Inflammatory macrophage (primary cell): ENCODE measurements at regions not wholly inside any gene's neighbourhood (a gene's known extent, or its start where the extent isn't known, plus 50 kb on each side); places are given as distances from the start of the nearest gene placed in this dataset.

Experiments
- DNase-seq, 2 donors: peaks; one replicate each; pipeline ENCODE4 v3.0.0-alpha.2; 2020 to 2022

DNA sequence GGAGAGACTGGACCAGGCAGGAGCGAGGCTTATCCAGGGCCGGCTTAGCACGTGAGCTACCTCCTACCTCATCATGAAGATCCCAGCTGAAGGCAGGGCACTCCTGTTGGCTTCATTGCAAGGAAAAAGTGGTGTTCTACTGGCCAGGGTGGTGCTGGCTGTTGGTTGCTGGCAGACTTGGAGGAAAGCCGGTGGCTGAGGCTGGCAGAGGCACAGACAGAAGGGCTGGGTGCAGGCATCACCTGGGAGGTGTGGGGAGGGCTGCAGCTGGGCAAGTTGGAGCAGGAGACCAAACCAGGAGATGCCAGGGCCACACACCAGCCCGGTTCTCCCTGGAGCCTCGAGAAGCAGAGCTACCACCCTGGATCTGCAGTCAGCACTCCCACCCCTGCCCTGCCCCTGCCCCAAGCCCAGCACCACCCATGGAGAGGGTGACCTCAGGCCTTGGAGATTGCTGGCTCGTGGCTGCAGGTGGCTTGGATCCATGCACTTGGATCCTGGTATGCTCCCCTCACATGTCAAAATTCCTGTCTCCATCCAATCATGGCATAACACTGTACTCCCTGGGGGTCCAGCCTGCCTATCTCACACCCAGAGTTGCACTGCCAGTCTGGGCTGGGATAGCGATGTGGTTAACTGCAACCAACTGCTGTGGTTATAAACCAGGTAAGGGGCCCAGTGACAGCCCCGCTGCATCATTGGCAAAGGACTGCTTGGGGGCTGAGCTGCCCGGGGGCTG, 49.7 kb downstream of the GLI2 start:
- no peak for DNase-seq

DNA sequence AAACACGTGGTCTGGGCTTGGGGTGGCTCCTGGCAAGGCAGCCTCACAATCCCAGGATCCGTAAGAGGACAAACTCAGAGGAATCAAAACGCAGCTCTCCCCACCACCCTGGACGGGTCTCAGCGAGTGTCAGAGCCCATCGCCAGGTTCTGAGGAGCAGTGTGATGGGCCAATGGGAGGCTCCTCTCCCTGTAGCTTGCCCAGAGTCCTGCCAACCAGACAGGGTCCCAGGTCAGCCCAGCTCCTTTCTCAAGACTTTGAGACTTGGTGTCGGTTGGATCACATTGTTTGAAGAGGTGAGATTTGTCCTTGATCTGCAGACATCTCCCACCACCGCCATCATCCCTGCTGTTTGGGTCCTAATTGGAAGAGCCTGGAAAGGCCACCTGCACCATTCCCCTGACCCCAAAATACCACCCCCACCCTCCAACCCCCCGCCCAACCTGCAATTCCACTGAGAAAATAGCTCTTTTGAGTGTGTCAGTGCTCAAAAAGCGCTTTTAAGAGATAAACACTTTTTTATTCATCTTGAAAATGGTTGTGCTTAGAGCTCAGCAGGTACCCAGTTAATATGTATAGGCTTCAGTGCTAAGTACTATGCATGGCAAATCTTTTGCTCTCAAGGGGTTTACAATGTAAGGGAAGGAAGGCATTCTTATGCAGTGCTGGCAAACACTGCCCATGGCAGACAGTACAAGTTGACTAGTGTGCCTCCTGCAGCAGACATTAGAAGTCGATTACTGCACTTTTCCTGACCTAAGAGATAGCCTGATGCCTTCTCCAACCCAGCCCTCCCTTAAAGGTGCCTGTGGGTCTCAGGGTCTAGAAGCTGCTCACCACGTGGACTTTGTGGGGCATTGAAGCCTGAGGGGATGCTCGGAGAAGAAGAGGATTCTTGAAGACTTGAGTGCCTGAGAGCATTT, 50.6 kb downstream of the GLI2 start:
- DNase-seq: no peak

DNA sequence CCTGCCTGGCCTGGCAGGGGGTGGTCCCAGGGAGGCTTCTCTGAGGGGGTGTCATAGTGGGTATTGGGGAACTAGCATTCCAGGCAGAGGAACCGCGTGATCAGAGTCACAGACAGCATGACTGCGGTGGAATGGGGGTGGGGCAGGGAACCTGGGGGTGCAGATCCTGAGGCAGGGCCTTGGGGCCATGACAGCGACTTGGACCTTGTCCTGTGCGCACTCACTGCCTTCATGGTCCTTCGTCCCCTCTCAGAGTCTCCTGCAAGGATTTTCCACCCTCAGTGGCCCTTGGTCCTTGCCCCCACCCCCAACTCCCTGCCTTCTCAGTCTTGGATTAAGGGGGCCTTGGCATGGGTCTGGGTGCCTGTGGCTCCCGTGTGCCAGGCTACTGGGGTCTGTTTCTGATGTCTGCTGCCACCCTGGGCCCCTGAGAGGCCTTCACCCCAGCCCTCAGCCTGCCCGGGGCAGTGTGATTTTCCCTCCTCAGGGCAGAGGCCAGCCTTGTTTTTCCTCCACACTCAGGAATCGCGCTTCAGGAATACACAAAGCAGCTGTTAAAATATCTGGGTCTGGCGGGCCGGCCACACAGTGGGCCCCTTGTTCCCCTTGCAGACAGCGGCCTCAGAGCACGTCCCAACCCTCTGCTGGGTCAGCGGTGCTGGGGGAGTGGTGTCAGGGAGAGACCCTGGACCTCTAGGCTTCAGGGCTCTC, 51.6 kb downstream of the GLI2 start:
- DNase-seq: no peak

DNA sequence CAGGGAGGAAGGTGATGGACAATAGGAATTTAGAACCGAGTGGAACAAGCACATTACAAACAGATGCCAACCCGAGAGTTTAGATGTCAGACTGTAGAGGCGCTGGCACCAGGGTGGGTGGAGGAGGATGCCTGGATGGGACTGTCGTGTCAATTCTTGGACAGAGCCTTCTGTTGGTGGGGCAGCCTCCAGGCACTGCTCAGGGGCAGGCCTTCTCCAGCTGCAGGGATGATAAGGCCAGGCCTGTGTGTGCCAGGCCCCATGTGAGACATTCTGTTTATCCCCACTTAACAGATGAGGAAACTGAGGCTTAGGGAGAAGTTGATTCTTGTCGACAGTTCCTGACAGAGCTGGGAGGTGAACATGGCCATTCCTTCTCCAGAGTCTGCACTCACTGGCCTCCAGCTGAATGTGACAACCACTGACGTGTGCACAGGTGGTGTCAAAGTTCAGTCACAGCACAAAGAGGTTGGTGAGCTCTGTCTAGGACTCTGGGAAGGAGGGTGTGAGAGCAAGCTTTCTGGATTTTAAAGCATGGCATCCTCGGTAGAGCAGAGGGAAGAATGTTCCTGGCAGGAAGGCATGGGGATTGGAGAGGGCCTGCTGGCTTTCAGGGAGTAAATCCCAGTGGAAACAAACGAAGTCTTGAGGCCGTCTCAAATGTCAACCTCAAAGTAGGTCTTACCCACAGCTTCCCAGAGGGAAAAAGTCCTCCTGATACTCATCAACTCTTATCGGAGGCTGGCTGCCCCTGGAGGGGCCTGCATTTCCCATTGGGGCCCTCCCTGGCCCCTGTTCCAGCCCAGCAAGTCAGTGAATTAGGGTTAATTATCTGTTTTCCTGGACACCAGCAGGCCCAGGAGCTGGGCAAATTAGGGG, 52.4 kb downstream of the GLI2 start:
- DNase-seq: no peak

DNA sequence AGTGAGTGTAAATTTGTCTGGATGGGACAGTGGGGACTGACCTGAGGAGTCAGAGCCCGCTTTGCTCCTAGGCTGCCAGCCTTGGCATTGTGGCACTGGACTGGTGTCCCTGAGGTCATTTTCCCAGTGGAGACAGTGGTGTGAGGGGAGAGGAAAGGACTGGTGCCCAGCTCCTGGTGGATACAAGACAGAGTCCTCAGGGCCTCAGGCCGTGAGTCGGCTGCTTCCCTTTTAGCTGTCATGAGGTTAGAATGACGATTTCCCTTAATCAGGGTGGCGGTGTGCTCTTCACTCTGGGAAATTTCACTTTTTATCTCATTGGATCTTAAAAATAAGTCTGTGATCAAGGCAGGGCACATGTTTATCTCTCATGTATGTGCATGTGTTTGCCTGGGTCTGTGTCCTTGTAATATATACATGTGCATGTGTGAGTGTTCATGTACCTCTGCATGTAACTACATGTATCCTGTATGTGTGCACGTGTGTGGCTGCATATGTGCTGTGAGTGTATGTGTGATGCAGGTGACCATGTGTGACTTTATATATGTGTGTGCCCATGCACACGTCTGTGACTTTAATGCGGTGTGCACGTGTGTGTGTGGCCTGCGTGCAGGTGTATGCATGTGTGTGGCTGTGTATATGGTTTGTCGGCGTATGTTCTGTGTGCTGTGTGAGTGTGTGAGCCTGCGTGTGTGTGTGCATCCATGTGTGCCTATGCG, 55.7 kb downstream of the GLI2 start:
- no peak for DNase-seq

DNA sequence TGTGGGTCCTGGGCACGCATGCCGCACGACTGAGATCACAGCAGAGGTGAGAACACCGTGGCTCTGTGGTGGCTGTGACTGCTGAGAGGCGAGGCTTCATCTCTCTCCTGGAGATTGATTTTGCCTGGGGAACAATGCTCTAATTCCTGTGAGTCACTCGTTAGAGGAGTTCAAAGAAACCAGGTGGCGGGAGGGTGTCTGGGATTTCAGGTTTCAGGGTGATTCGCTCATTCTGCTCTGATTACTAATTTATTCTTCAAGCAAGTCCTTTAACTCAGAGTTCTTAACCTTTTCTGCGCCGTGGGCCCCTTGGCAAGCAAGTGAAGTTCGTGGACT, 56.3 kb downstream of the GLI2 start:
- no peak for DNase-seq

DNA sequence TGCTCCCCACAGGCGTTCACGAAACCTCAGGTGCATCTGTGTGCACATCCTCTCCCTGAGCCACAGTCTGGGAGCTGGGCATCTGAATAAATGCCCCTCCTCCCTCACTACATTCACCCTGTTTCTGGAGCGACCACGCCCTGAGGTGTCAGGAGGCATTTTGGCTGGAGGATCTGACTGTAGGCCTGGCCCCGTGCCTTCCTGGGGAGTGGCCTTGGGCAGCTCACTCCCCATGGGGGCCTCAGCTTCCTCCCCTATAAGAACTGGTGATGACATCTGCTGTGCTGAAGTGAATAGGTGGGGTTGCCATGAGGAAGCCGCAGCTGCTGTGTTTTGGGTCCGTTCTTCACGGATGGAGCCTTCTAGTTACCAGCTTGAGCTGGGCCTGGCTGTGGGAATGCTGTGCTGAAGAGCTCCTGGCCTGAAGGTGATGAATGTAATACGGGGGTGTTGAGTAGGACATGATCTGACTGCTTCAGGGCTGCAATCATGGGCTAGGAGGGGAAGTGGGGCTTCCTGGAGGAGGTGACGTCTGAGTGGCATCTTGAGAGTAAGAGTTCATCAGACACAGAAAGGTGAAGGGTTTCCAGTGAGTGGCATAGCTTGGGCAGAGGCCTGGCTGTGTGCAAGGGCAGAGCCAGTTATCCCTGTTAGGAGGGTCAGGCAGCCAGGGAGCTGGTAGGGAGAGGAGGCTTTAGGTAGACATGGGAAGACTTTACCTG, 58.2 kb downstream of the GLI2 start:
- no peak for DNase-seq

DNA sequence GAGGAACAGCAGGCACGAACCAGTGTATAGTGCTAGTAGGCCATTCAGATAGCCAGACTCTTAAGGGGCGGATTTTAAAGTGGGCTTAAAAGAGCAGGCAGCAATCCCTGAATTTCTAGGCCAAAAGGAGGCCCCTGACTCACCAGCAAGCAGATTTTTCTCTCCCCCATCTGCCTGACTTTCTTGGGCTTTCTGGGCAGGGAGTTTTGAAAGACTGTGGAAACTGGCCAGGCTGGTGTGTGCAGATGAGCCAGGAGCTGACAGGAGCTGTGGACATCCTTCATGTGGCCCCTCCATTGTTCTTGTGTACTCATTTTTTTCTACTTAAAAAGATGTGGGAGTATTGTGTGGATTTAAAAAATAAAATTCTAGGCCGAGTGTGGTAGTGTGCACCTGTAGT, 59.0 kb downstream of the GLI2 start:
- DNase-seq: no peak

DNA sequence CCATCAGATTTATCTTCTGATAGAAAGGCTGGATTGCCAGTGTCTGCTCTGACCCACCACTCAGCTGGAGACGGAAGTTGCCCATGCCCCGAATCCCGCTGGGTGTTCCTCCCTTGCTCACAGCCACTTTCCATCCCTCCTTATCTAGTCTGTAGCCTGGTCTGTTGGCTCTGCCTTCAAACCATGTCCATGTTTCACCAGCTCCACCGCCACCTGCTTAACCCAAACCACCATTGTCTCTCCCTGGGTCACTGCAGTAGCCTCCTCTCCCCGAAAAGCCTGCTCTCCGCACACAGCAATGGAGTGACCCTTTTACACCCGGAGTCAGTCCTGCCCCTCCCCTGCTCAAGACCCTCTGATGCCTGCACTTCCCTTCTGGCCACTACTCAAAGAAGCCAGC, 60.4 kb downstream of the GLI2 start:
- DNase-seq: no peak

DNA sequence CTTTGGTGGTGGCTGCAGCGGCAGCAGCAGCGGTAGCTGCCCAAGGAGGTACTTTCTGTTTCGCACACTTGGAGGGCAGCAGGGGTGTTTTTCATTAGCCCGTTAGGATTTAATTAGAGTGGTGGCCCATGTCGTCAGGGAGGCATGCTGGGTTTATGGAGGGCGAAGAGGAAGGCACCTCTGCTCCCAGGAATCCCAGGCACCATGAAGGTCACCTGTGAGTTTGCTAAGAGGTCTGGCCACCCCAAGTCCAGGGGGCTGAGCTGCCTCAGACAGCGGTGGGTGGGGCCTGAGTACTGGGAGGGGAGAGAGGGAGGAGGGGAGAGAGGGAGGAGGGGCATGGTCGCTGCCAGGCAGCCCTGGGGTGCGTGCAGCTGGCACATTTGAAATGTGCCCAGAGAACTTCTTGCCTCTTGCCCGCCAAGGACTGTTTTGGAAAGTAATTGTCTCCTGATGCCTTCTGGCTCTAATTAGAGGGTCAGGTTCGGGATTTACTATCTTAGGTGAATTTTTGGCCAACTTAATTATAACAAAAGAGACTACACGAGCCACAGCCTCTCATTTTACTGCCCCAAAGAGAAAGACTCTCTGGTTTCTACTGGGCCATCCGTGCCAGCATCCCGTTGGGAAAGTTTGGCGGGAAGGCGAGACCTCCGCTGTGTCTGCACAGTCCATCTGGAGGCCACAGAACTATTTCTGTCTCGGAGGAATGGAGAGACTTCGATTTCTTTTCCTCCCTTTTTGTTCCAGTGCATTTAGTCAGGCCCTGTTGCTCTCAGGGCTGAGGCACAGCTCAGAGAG, 62.0 kb downstream of the GLI2 start:
- DNase-seq: no peak

DNA sequence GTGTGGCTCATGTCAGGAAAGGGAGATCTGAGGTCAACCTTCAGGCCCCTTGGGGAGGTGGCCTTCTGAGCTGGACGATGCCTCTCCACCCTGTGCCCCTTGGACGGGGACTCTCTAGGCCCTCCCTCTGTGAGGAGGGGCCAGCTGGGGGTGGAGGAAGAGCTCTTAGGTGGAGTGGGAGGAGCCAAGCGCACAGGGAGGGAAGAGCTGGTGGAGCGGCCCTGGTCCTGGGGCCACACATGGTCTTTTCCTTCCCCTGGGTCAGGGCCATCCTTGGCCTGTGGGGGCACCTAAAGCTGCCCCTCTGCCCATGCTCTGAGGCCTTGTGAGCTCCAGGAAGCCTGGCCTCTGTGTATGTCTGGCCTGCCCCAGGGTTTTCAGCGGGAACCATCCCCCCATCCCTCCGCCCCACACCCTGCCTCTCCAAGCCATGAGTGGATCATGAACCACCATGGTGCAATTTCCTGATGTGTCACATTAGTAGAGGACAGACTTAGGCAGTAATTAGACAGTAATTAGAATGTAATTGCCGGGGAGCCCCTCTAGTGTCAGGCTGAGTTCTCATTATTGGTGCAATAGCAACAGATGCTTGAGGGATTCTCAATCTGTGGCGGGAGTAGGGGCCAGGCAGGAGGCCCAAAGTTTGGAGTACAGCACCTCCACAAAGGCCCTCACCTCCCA, 63.0 kb downstream of the GLI2 start:
- DNase-seq: no peak

DNA sequence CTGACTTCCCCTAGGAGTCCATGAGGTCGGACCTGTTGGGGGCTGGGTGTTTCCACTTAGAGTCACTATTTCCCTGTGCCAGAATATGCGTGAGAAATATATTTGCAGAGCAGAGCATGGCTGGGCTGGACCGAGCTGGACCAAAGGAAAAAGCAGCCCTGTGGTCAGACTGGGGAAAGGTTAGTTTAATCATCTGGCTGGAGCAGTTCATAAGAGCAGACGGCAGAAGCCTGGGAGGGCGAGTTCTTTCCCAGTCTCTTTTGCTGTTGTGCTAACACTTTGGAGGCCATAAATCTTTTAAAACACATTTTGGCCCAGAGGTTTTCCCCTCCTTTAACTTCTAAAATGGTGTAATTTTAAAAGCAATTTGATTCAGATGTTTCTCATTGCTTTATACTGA, 66.5 kb downstream of the GLI2 start:
- no peak for DNase-seq

DNA sequence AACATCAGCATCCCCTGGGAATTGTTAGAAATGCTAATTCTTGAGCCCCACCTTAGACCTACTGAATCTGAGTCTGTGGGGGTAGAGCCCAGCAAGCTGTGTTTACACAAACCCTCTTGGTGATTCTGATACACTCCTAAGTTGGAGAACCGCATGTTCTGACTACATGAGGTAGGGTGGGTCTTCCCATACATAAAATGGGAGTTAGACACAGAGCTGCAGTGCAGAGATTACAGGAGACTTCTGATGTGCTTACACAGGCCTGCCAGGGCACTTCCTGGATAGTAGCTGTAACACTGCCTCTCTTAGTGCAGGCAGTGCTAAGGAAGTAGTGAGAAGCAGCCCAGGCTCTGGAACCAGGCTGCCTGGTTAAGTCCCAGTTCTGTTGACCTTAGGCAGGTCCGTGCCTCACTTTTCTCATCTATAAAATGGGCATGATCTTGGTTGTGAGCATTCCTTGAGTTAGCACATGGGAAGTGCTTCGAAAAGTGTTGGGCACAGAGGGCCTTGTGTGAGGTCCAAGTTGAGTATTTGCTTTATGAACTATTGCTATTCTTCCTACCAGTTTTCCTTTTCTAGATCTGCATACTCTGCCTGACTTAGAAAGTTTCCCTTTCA, 67.3 kb downstream of the GLI2 start:
- no peak for DNase-seq

DNA sequence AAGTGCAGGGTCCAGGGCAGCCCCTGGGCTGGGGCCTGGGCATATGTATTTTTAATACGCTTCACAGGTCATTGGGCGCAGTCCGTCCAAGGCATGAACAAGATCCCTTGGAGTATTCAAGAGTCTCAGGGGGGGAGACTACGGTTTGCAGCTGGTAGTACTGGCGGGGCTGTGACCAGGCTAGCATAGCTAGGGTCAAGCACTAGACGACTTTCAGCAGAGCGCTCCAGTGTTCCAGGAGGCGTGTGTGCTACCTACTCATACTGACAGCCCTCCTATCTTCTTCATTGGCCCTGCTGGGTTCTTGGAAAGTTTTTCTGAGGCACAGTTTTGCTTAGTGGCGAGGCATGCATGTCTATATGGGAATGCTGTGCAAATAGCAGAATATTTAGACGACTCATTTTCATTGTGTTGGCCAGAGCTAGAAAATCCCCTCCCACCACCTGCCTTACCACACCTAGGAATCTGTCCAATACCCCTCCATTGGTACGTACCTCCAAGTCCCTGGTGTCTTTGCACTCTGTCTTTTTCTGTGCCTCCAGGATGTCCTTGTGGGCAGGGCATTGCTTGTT, 68.2 kb downstream of the GLI2 start:
- DNase-seq: no peak

DNA sequence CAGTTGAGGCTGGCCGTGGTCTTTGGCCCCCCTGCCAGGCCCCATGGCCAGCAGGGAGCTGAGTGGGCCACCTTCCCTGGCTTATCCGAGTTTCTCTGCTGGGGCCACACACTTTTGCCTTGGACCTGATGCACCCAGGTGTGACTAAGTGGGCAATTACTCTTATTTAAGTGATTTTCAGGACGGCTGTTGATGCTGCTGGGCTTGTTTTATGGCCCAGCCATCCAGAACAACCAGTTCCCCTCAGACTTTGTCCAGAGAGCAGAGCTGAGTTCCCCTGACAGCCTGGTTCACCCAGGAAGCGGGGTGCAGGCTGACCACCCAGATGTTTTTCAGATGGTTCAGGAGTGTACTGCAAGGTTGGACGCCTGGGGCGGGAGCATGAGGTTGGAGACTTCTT, 68.8 kb downstream of the GLI2 start:
- DNase-seq: no peak

DNA sequence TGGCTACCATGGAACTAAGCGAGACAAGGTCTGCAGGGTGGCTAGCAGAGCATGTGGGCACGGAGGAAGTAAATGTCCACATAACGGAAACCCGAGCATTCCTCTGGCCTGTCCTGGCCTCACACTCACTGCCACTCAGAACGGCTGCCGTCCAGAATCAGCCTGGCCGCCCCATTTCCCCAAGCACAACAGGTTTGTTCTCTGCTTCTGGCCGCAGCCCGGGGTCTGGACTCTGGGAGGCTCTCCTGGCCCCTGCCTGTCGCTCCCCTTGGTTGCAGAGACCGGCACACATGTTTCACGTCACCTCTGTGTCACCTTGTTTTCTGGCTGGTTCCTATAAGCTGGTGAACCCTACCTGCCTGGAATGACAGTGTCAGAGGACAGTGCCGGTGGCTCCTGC, 69.3 kb downstream of the GLI2 start:
- no peak for DNase-seq

DNA sequence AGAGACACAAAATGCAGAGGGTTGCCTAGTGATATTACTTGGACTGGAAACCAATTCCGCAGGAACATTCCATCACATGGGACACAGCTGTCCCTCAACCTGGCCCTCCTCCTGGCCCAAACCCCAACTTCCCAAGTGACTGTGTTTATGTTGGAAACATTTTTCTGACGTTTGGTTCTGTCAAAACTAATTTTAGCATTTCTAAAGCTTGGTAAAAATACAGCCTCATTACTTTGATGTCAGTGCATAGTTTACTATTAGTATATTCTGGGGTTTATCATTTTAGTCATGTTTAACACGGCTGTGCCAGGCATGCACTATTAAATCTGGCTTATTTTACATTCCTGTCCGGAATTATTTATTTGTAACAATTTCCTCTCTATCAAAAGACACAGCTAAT, 69.9 kb downstream of the GLI2 start:
- DNase-seq: no peak

DNA sequence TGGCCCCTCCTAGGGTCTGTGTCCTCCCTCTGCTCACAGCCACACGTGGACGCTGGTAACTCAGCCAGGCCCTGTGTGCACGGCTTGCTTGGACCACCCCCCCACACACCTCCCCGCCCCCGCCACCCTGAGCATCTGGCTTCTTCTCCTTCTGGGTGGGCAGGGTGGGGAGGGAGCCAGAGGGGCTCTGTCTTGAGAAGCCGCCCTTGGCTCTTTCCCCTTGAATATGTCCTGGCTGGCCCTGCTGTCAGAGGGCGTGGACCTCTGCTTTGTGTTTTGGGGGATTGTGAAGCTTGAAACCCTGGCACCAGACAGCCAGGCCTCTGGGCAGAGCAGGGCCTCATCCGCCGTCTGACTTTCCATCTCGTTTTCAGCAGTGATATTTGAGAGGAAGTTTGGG, 72.1 kb downstream of the GLI2 start:
- DNase-seq: no peak

DNA sequence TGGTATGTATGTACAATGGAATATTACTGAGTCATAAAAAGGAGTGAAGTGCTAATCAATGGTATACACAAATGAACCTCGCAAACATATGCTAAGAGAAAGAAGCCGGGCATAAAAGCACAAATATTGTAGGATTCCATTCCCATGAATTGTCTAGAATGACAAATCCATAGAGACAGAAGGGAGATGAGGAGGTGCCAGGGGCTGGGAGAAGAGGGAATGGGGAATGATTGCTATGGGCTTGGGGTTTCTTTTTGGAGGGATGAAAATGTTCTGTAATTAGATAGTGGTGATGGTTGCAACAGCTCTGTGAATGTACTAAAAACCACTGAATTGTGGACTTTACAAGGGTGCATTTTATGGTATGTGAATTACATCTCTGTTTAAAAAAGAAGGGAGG, 73.5 kb downstream of the GLI2 start:
- no peak for DNase-seq
